ENCODE measurements at regions not wholly inside any gene's neighbourhood (a gene's known extent, or its start where the extent isn't known, plus 50 kb on each side); places are given as distances from the start of the nearest gene placed in this dataset.

DNA sequence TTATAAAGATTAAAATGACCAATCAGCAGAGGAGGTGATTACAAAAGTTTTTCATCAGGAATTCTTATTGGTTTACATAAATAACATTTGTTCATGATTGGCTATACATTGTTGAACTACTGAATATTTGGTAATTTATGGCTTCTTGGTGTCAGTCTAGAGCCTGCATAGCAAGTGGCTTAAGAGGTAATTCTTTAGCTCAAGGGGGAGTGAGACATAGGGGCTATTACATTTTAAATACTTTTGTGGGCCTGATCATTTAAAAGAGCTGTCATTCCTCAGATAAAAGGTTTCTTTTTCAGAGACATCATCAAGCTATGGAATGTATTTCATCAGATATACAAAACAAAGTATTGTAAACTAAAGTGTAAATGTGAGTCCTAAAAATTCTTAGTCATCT is 373.8 kb downstream of the EPHA4 start:
- no peaks in the 10 kb centered on the region for H3K27me3 ChIP-seq
- ATAC-seq = no peak
- no peak overlapping the region for H3K4me3 ChIP-seq
- peaks cover 0 to 6% (median 0%) of the 10 kb centered on the region in 11 donors for H3K9me3 ChIP-seq
- H3K36me3 ChIP-seq = no peaks in the 10 kb centered on the region
- intact Hi-C loops (cut with DNase I) = no loop called here
- TF ChIP-seq, protein P1, sequence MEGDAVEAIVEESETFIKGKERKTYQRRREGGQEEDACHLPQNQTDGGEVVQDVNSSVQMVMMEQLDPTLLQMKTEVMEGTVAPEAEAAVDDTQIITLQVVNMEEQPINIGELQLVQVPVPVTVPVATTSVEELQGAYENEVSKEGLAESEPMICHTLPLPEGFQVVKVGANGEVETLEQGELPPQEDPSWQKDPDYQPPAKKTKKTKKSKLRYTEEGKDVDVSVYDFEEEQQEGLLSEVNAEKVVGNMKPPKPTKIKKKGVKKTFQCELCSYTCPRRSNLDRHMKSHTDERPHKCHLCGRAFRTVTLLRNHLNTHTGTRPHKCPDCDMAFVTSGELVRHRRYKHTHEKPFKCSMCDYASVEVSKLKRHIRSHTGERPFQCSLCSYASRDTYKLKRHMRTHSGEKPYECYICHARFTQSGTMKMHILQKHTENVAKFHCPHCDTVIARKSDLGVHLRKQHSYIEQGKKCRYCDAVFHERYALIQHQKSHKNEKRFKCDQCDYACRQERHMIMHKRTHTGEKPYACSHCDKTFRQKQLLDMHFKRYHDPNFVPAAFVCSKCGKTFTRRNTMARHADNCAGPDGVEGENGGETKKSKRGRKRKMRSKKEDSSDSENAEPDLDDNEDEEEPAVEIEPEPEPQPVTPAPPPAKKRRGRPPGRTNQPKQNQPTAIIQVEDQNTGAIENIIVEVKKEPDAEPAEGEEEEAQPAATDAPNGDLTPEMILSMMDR (IDR thresholded peaks at IDR 0.05) = no peak
- no peak overlapping the region for H3K27ac ChIP-seq
- DNase-seq = no peak
- no peaks in the 10 kb centered on the region for H3K4me1 ChIP-seq

DNA sequence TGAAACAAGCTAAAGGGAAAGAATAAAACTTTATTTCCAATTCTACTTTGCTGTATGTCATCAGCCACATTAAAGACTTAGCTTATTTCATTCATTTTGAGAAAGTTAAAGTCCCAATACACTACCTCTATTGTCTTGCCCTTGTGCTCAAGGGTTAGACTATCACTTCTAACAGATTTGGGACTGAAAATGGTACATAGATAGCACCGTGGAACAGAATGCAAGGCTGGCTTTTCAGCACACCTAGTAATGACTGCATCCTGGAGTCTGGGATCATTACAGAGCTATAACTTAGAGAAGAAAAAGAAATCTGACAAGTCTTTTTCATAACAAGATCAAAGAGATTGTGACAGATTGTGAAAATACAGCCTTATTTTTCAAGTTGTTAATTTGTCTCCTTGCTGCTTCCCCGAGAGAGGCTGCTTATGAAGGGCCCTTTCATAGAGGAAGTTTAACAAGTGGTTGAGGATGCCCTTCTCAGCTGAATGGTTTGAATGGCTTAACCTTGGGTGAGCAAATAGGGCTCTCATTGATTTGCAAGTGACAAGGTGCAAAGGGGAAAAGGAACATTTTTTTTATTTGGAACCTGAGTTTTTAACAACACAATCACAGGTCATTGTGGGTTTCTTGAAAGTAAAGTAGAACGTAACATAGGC is 371.8 kb downstream of the EPHA4 start:
- Histone ChIP-seq H3K4me1 (no peaks in the 10 kb centered on the region), H3K4me3 (no peak overlapping the region), H3K27ac (no peak overlapping the region), H3K36me3 (no peaks in the 10 kb centered on the region), H3K27me3 (no peaks in the 10 kb centered on the region), H3K9me3 (no peaks in the 10 kb centered on the region)
- ATAC-seq (no peak), DNase-seq (no peak)
- intact Hi-C loops (cut with DNase I) = loop anchor here in 1 of 10 donors (2.0 kb wide), 1 partner anchor 24 kb away; no protein-coding TSS in a partner anchor
- TF ChIP-seq, protein P1 (IDR thresholded peaks at IDR 0.05) = no peak
- WGBS, 2 donors = 88% methylated on average over 3 of the region's 3 CpGs

DNA sequence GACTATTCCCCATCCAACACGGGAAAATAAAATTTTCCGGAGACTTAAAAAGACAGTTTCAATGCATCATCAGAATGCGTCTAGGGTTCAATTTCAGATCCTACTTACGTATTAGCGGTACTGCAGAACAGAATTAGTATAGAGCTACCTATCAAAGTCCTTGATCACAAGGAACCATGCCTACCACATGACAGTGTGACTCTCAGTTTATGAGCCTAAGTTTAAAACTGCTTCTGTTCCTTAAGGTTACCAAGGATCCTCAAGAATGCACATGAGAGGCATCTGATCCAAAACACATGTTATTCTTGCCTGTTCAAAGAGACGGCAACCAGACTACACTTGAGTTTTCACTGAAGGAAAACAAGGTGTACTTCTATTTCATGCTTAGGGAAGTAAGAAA is 369.7 kb downstream of the EPHA4 start:
- WGBS, 2 donors = 96 to 97% methylated on average over 6 of the region's 6 CpGs
- Histone ChIP-seq H3K36me3 (no peaks in the 10 kb centered on the region), H3K9me3 (no peaks in the 10 kb centered on the region), H3K27ac (no peak overlapping the region), H3K27me3 (no peaks in the 10 kb centered on the region), H3K4me3 (no peak overlapping the region), H3K4me1 (no peaks in the 10 kb centered on the region)
- TF ChIP-seq, protein P1 (IDR thresholded peaks at IDR 0.05) = no peak
- ATAC-seq (no peak), DNase-seq (no peak)
- intact Hi-C loops (cut with DNase I) = no loop called here

DNA sequence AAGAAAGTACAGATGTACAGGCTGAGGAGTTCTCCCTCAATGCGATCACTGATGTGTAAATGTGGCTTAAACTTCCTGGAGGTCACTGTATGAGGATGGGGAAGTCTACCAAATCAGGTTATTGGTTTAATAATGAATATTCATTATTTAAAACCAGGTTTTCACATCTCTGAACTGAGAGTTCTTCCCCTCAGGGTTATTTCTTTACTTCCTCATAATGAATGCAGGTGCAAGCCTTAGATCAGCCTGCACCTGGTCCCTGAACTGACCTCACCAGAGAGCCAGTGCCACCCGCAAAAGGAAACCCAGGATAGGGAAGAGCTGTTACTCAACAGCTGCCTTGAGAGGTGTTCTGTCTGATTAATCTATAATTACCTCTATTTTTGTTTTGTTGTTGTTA is 369.0 kb downstream of the EPHA4 start:
- no peaks in the 10 kb centered on the region for H3K27me3 ChIP-seq
- H3K4me1 ChIP-seq = no peaks in the 10 kb centered on the region
- H3K36me3 ChIP-seq = no peaks in the 10 kb centered on the region
- DNase-seq = no peak
- intact Hi-C loops (cut with DNase I) = no loop called here
- H3K27ac ChIP-seq = no peak overlapping the region
- no peak overlapping the region for H3K4me3 ChIP-seq
- 86 to 90% methylated on average over 2 of the region's 2 CpGs for WGBS, 2 donors
- no peaks in the 10 kb centered on the region for H3K9me3 ChIP-seq
- TF ChIP-seq, protein P1 (IDR thresholded peaks at IDR 0.05) = no peak
- ATAC-seq = no peak

Data from heart right ventricle (tissue), 16 donors.